Esophagus squamous epithelium (tissue), 5 donors: ENCODE measurements at regions not wholly inside any gene's neighbourhood (a gene's known extent, or its start where the extent isn't known, plus 50 kb on each side); places are given as distances from the start of the nearest gene placed in this dataset.

Source experiments
- DNase-seq: peaks from one replicate; lab custom pipeline; 2025; lab: John Stamatoyannopoulos, UW
- H3K27ac ChIP-seq, 4 donors: fragments of 200-600 bp; sonication (generic); one replicate each; pipeline ENCODE4 v1.5.1; 2016 to 2019; ENCODE audit warnings: mild to moderate bottlenecking in 1 of 4
- H3K27me3 ChIP-seq, 4 donors: fragments of 200-600 bp; sonication (generic); 1 replicate in 3 of 4; 2 replicates in 1 of 4; pipeline versions ENCODE4 v1.5.1 to v1.6.0; 2017 to 2021; ENCODE audit warnings: antibody characterized with exemption in 1 of 4
- H3K36me3 ChIP-seq, 3 donors: fragments of 200-600 bp; sonication (generic); one replicate each; pipeline ENCODE4 v1.5.1; 2016 to 2019
- H3K4me1 ChIP-seq, 3 donors: fragments of 200-600 bp; sonication (generic); one replicate each; pipeline ENCODE4 v1.5.1; 2017 to 2019
- H3K4me3 ChIP-seq, 4 donors: fragments of 200-600 bp; sonication (generic); 1 replicate in 3 of 4; 2 replicates in 1 of 4; pipeline ENCODE4 v1.5.1; 2016 to 2019; ENCODE audit warnings: mild to moderate bottlenecking in 2 of 4, moderate library complexity in 1 of 4
- H3K9me3 ChIP-seq, 3 donors: fragments of 200-600 bp; sonication (generic); one replicate each; pipeline ENCODE4 v1.5.1; 2016 to 2019
- POLR2A ChIP-seq, 4 donors: fragments of 450-650 bp; IDR thresholded peaks; one replicate each; pipeline ENCODE4 v1.6.1; 2017; ENCODE audit warnings: antibody characterized with exemption in 4 of 4, mild to moderate bottlenecking in 4 of 4, moderate library complexity in 3 of 4
- WGBS, 2 donors: methylation state at CpG; one replicate each; pipeline ENCODE4 v1.1.5; 2018; 5-methylcytosine and 5-hydroxymethylcytosine counted together
- intact Hi-C: fragments of 100-400 bp; cut with DNase I; formaldehyde crosslinking; loops from one replicate; pipeline ENCODE4 v1.15.0; 2022
- TF ChIP-seq, protein P1 (sequence below), 6 experiments: fragments of 450-650 bp in 4 of 6; fragments of 200-600 bp in 2 of 6; sonication (generic) in 2 of 6; IDR thresholded peaks; one replicate each; pipeline ENCODE4 v1.5.1; 2016 to 2019; ENCODE audit warnings: antibody characterized with exemption in 6 of 6, mild to moderate bottlenecking in 4 of 6, moderate library complexity in 4 of 6
- donor health status: DM: yes; HTN: yes; CAD: no.

DNA sequence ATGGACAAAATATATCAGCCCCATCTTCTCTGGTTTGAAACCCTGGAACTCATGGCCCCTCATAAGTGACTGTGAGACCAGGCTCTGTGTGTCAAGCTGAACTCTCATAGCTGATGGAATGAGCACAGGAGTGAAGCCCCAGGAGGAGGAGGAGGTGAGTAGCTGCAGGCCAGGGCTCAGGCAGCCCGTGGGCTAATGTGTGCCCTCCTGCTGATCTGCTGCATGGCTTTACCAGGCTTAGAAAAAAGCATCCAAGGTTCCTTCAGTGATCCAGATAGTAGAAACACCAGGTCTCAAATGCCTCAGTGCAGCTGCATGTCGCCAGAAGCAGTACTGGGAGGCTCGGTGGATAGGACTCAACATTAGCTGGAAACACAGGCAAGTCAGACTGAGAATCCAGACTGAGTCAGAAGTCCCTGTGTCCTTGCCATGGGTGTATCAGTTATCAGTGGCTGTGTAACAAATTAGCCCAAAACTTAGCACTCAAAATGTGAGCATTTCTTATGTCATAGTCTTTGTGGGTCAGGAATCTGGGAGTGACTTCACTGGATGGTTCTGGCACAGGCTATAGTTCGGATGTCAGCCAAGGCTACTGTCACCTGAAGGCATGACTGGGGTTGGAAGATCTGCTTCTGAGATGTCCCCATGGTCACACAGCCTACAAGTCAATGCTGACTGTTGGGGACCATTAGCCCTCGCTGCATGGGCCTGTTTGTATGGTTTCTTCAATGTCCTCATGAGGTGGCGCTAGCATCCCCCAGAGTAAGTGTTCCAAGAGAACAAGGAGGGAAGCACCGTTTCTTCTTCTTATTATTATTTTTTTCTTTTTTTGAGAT is 255.4 kb upstream of the IRF2BP2 start:
- Histone ChIP-seq H3K9me3 (no peaks in the 10 kb centered on the region), H3K27ac (peak overlapping the region in 3 of 4 donors; percentile 15 to 54 (median 42)), H3K4me1 (peaks cover 20 to 49% (median 41%) of the 10 kb centered on the region in 3 donors), H3K4me3 (no peak overlapping the region), H3K36me3 (no peaks in the 10 kb centered on the region), H3K27me3 (no peaks in the 10 kb centered on the region)
- DNase-seq, result no peak
- WGBS, 2 donors, result 92 to 94% methylated on average over 7 of the region's 7 CpGs
- no peak for TF ChIP-seq POLR2A (IDR thresholded peaks at IDR 0.05)
- TF ChIP-seq, protein P1, sequence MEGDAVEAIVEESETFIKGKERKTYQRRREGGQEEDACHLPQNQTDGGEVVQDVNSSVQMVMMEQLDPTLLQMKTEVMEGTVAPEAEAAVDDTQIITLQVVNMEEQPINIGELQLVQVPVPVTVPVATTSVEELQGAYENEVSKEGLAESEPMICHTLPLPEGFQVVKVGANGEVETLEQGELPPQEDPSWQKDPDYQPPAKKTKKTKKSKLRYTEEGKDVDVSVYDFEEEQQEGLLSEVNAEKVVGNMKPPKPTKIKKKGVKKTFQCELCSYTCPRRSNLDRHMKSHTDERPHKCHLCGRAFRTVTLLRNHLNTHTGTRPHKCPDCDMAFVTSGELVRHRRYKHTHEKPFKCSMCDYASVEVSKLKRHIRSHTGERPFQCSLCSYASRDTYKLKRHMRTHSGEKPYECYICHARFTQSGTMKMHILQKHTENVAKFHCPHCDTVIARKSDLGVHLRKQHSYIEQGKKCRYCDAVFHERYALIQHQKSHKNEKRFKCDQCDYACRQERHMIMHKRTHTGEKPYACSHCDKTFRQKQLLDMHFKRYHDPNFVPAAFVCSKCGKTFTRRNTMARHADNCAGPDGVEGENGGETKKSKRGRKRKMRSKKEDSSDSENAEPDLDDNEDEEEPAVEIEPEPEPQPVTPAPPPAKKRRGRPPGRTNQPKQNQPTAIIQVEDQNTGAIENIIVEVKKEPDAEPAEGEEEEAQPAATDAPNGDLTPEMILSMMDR (IDR thresholded peaks at IDR 0.05), result no peak
- intact Hi-C loops, result no loop called here

DNA sequence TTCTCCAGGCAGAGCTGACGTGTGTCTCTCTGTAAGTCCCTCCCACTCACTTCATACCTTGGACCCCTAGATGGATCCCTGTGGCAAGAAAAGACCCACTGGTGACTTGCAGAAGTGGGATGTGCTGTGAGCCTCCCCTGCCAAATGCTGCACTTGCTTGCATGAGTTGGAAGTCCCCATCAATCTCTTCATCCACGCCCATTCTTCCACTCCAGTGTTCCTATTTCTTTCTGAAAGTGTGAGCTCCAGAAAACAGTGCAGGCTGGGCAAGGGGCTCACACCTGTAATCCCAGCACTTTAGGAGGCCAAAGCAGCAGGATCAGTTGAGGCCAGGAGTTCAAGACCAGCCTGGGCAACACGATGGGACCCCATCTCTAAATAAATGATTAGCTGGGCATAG is 254.1 kb upstream of the IRF2BP2 start:
- DNase-seq, result no peak
- intact Hi-C loops, result no loop called here
- H3K27ac ChIP-seq, result peak overlapping the region in 3 of 4 donors; percentile 75 to 84 (median 83)
- TF ChIP-seq, protein P1 (IDR thresholded peaks at IDR 0.05), result no peak
- no peak for TF ChIP-seq POLR2A (IDR thresholded peaks at IDR 0.05)
- no peaks in the 10 kb centered on the region for H3K27me3 ChIP-seq
- no peak overlapping the region for H3K4me3 ChIP-seq
- no peaks in the 10 kb centered on the region for H3K36me3 ChIP-seq
- peaks cover 20 to 49% (median 41%) of the 10 kb centered on the region in 3 donors for H3K4me1 ChIP-seq
- H3K9me3 ChIP-seq, result no peaks in the 10 kb centered on the region
- WGBS, 2 donors, result 77 to 78% methylated on average over 2 to 3 of the region's 3 CpGs

GRCh38 chr1:234863551-234863971 is 253.6 kb upstream of the IRF2BP2 start:
- Histone ChIP-seq H3K4me3 (peak overlapping the region in 1 of 4 donors; percentile 24), H3K27ac (peak overlapping the region; percentile 56 to 84 (median 79)), H3K9me3 (no peaks in the 10 kb centered on the region), H3K4me1 (peaks cover 20 to 49% (median 41%) of the 10 kb centered on the region in 3 donors), H3K27me3 (no peaks in the 10 kb centered on the region), H3K36me3 (no peaks in the 10 kb centered on the region)
- DNase-seq, result no peak
- WGBS, 2 donors, result 51 to 67% methylated on average over 2 to 6 of the region's 6 CpGs
- no peak for TF ChIP-seq POLR2A (IDR thresholded peaks at IDR 0.05)
- TF ChIP-seq, protein P1 (IDR thresholded peaks at IDR 0.05), result no peak
- intact Hi-C loops, result no loop called here

- Histone ChIP-seq H3K27me3 (no peaks in the 10 kb centered on the region), H3K27ac (peak overlapping the region; percentile 56 to 84 (median 79)), H3K4me3 (peak overlapping the region in 3 of 4 donors; percentile 13 to 35 (median 24)), H3K9me3 (no peaks in the 10 kb centered on the region), H3K4me1 (peaks cover 20 to 49% (median 41%) of the 10 kb centered on the region in 3 donors), H3K36me3 (no peaks in the 10 kb centered on the region)
- intact Hi-C loops, result no loop called here
- WGBS, 2 donors, result 9 to 11% methylated on average over 3 to 11 of the region's 13 CpGs
- DNase-seq, result no peak
- TF ChIP-seq, protein P1 (IDR thresholded peaks at IDR 0.05), result peak in 2 of 6 experiments; percentile 3 to 5
- no peak for TF ChIP-seq POLR2A (IDR thresholded peaks at IDR 0.05)
Measured at GRCh38 chr1:234862944-234863515, 253.1 kb upstream of the IRF2BP2 start.
